Keratinocyte (primary cell): ENCODE measurements at regions not wholly inside any gene's neighbourhood (a gene's known extent, or its start where the extent isn't known, plus 50 kb on each side); places are given as distances from the start of the nearest gene placed in this dataset.

ENCODE experiments used
- DNase-seq: peaks from one replicate; pipeline ENCODE4 v3.0.0-alpha.2; 2011; ENCODE audit warnings: low read depth, missing footprints, low spot score
- FAIRE-seq: peaks from 2 replicates; lab custom pipeline; 2011; peaks lifted over from hg19 to GRCh38; lab: Jason Lieb, UNC
- H2AFZ ChIP-seq: 2 replicates; pipeline ENCODE4 v1.6.0; 2012; ENCODE audit warnings: low read length, control low read depth, inconsistent platforms; ENCODE audit not compliant: control insufficient read depth
- H3K27ac ChIP-seq: 2 replicates; pipeline ENCODE4 v1.5.1; 2011; ENCODE audit warnings: low read length; ENCODE audit not compliant: control insufficient read depth, insufficient read depth
- H3K27me3 ChIP-seq: 3 replicates; pipeline ENCODE4 v1.6.0; 2011; ENCODE audit warnings: low read length; ENCODE audit not compliant: control insufficient read depth, insufficient read depth; ENCODE audit errors: extremely low read depth
- H3K36me3 ChIP-seq, 2 experiments: 2 replicates in 1 of 2; 3 replicates in 1 of 2; pipeline ENCODE4 v1.5.1; 2011; ENCODE audit warnings: low read length in 2 of 2, mild to moderate bottlenecking in 1 of 2; ENCODE audit not compliant: control insufficient read depth in 2 of 2, insufficient read depth in 2 of 2; ENCODE audit errors: extremely low read depth in 1 of 2
- H3K4me1 ChIP-seq: 3 replicates; pipeline ENCODE4 v1.5.1; 2011; ENCODE audit warnings: low read length; ENCODE audit not compliant: control insufficient read depth, insufficient read depth; ENCODE audit errors: extremely low read depth
- H3K4me2 ChIP-seq: 3 replicates; pipeline ENCODE4 v1.6.0; 2011; ENCODE audit warnings: low read depth, low read length; ENCODE audit not compliant: control insufficient read depth, insufficient read depth; ENCODE audit errors: extremely low read depth
- H3K4me3 ChIP-seq, 3 experiments: fragments of 200-600 bp in 1 of 3; sonication (generic) in 1 of 3; 2 replicates in 2 of 3; 3 replicates in 1 of 3; pipeline ENCODE4 v1.5.1; 2011 to 2016; ENCODE audit warnings: low read length in 3 of 3, mild to moderate bottlenecking in 3 of 3, control low read depth in 2 of 3, inconsistent platforms in 1 of 3, low read depth in 1 of 3, mixed read lengths in 1 of 3, mixed run types in 1 of 3, moderate library complexity in 1 of 3; ENCODE audit not compliant: control insufficient read depth in 2 of 3, insufficient read depth in 2 of 3; ENCODE audit errors: extremely low read depth in 1 of 3
- H3K79me2 ChIP-seq: 2 replicates; pipeline ENCODE4 v1.6.0; 2012; ENCODE audit warnings: low read length; ENCODE audit not compliant: control insufficient read depth, insufficient read depth
- H3K9ac ChIP-seq: 3 replicates; pipeline ENCODE4 v1.6.0; 2011; ENCODE audit warnings: low read length; ENCODE audit not compliant: control insufficient read depth, insufficient read depth; ENCODE audit errors: extremely low read depth
- H3K9me1 ChIP-seq: 3 replicates; pipeline ENCODE4 v1.6.0; 2011; ENCODE audit warnings: low read length; ENCODE audit not compliant: control insufficient read depth, insufficient read depth; ENCODE audit errors: extremely low read depth
- H3K9me3 ChIP-seq: 2 replicates; pipeline ENCODE4 v1.5.1; 2012; ENCODE audit warnings: low read depth, low read length; ENCODE audit not compliant: control insufficient read depth
- H4K20me1 ChIP-seq: 3 replicates; pipeline ENCODE4 v1.6.0; 2011; ENCODE audit warnings: low read length; ENCODE audit not compliant: control insufficient read depth, insufficient read depth; ENCODE audit errors: extremely low read depth
- CTCF ChIP-seq, 3 experiments: IDR thresholded peaks in 1 of 3; conservative IDR thresholded peaks in 1 of 3; optimal IDR thresholded peaks in 1 of 3; 2 replicates in 2 of 3; 3 replicates in 1 of 3; pipeline versions ENCODE3 to v1.5.1; 2011; ENCODE audit warnings: low read length in 3 of 3, mild to moderate bottlenecking in 3 of 3, moderate library complexity in 2 of 3, control low read depth in 1 of 3, inconsistent platforms in 1 of 3; ENCODE audit not compliant: insufficient read depth in 2 of 3; ENCODE audit errors: extremely low read depth in 1 of 3
- EZH2 ChIP-seq: IDR thresholded peaks from one replicate; pipeline ENCODE4 v1.6.1; 2012; ENCODE audit warnings: inconsistent platforms, mild to moderate bottlenecking, low read length, moderate library complexity
- dilution Hi-C: fragments of 300-500 bp; cut with MboI; formaldehyde crosslinking; loops from one replicate; pipeline ENCODE4 v1.7.0; 2020; ENCODE audit warnings: low sequenced_read_pairs; ENCODE audit not compliant: extremely low pct_ligation_motif_present

GRCh38 chr13:32932376-32932775 is 83.8 kb upstream of the KL start:
- H3K27ac ChIP-seq = no peak overlapping the region
- no peaks in the 10 kb centered on the region for H3K9me3 ChIP-seq
- no peaks in the 10 kb centered on the region for H3K9me1 ChIP-seq
- TF ChIP-seq EZH2 (no peak), CTCF (optimal IDR thresholded peaks at IDR 0.05 in 1 of 3, IDR thresholded peaks at IDR 0.05 in 1 of 3, conservative IDR thresholded peaks at IDR 0.05 in 1 of 3; ENCODE audit: extremely low read depth in 1 of 3, insufficient read depth in 2 of 3, low read length in 3 of 3) (no peak)
- dilution Hi-C loops = no loop called here
- H3K4me3 ChIP-seq = no peak overlapping the region
- no peak overlapping the region for H3K9ac ChIP-seq
- H3K27me3 ChIP-seq = peaks cover 13% of the 10 kb centered on the region
- DNase-seq = no peak
- no peaks in the 10 kb centered on the region for H4K20me1 ChIP-seq
- H2AFZ ChIP-seq = no peak overlapping the region
- H3K4me2 ChIP-seq = no peak overlapping the region
- H3K4me1 ChIP-seq = no peaks in the 10 kb centered on the region
- H3K79me2 ChIP-seq = no peaks in the 10 kb centered on the region
- H3K36me3 ChIP-seq = no peaks in the 10 kb centered on the region
- no peak for FAIRE-seq

GRCh38 chr13:32936716-32937115 is 79.5 kb upstream of the KL start:
- DNase-seq (no peak), FAIRE-seq (no peak)

More at GRCh38 chr13:32936716-32937115, 79.5 kb upstream of the KL start:
- H3K27me3 ChIP-seq = peaks cover 13% of the 10 kb centered on the region
- no peaks in the 10 kb centered on the region for H3K9me1 ChIP-seq
- H2AFZ ChIP-seq = no peak overlapping the region
- H3K36me3 ChIP-seq = no peaks in the 10 kb centered on the region
- no peaks in the 10 kb centered on the region for H3K79me2 ChIP-seq
- no peak overlapping the region for H3K9ac ChIP-seq
- no peaks in the 10 kb centered on the region for H3K9me3 ChIP-seq
- no peaks in the 10 kb centered on the region for H4K20me1 ChIP-seq
- TF ChIP-seq EZH2 (no peak), CTCF (optimal IDR thresholded peaks at IDR 0.05 in 1 of 3, IDR thresholded peaks at IDR 0.05 in 1 of 3, conservative IDR thresholded peaks at IDR 0.05 in 1 of 3; ENCODE audit: extremely low read depth in 1 of 3, insufficient read depth in 2 of 3, low read length in 3 of 3) (no peak)
- no peak overlapping the region for H3K27ac ChIP-seq
- dilution Hi-C loops = no loop called here
- H3K4me2 ChIP-seq = no peak overlapping the region
- no peaks in the 10 kb centered on the region for H3K4me1 ChIP-seq
- no peak overlapping the region for H3K4me3 ChIP-seq
